Small intestine (tissue), 7 donors: ENCODE measurements at regions not wholly inside any gene's neighbourhood (a gene's known extent, or its start where the extent isn't known, plus 50 kb on each side); places are given as distances from the start of the nearest gene placed in this dataset.
A peak's percentile ranks its signal among the peaks of the same experiment; 100 is the strongest.

ENCODE experiments used
- DNase-seq, 2 donors: peaks; one replicate each; pipeline versions ENCODE4 v3.0.0 to v3.0.0-alpha.2; 2013
- FAIRE-seq: peaks from 2 replicates; lab custom pipeline; 2012; peaks lifted over from hg19 to GRCh38; lab: Jason Lieb, UNC
- H3K27ac ChIP-seq, 3 donors: one replicate each; pipeline ENCODE4 v1.5.1; 2013; ENCODE audit warnings: low read length in 2 of 3, mild to moderate bottlenecking in 2 of 3, control low read depth in 1 of 3, inconsistent platforms in 1 of 3, low read depth in 1 of 3, moderate library complexity in 1 of 3
- H3K27me3 ChIP-seq, 3 donors: one replicate each; pipeline ENCODE4 v1.6.1; 2013; ENCODE audit warnings: low read length in 3 of 3, inconsistent platforms in 1 of 3; ENCODE audit not compliant: control insufficient read depth in 3 of 3, insufficient read depth in 3 of 3
- H3K36me3 ChIP-seq, 3 donors: one replicate each; pipeline ENCODE4 v1.6.1; 2013; ENCODE audit warnings: low read length in 3 of 3, inconsistent platforms in 1 of 3, low read depth in 1 of 3, mild to moderate bottlenecking in 1 of 3, moderate library complexity in 1 of 3; ENCODE audit not compliant: control insufficient read depth in 3 of 3, insufficient read depth in 2 of 3
- H3K4me1 ChIP-seq, 3 donors: one replicate each; pipeline ENCODE4 v1.6.1; 2013; ENCODE audit warnings: low read length in 2 of 3, inconsistent platforms in 1 of 3, low read depth in 1 of 3, mild to moderate bottlenecking in 1 of 3, moderate library complexity in 1 of 3; ENCODE audit not compliant: control insufficient read depth in 3 of 3, insufficient read depth in 2 of 3
- H3K4me3 ChIP-seq, 3 donors: one replicate each; pipeline ENCODE4 v1.5.1; 2013; ENCODE audit warnings: low read length in 3 of 3, control low read depth in 1 of 3, inconsistent platforms in 1 of 3, low read depth in 1 of 3, mild to moderate bottlenecking in 1 of 3, moderate library complexity in 1 of 3
- H3K9me3 ChIP-seq, 2 donors: one replicate each; pipeline ENCODE4 v1.6.1; 2013; ENCODE audit warnings: low read depth in 1 of 2, low read length in 1 of 2; ENCODE audit not compliant: control insufficient read depth in 2 of 2, insufficient read depth in 1 of 2
- WGBS, 3 donors: extraction: QIAGEN DNeasy Blood & Tissue Kit; methylation state at CpG; one replicate each; pipeline ENCODE4 v1.1.7; 2013; 5-methylcytosine and 5-hydroxymethylcytosine counted together
- donor health status: healthy with polysubstance abuse.
- donor health status: control.
- donor health status: control.
- donor health status: Bipolar disorder and iron deficiency.
- donor health status: healthy.

DNA sequence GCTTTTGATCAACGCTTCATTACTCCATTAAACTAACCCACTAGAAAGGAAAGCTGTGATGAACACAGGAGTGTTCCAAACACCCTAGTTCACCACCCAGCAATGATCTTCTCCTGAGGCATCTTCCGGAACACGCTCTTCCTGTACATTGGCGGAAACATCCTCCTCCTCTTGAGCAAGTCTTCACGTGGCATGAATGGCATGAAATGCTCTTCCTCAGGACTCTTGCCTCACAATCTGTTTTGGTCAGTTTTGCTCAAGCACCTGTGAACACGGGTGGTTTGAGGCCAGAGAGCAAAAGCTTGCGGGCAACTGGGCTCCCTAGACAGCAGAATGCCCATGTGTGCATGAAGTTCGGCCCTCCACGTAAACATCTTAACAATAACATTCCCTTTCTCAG, 734.2 kb upstream of the SALL3 start:
- no peaks in the 10 kb centered on the region for H3K36me3 ChIP-seq
- no peak overlapping the region for H3K4me3 ChIP-seq
- no peaks in the 10 kb centered on the region for H3K4me1 ChIP-seq
- DNase-seq (no peak), FAIRE-seq (no peak)
- no peaks in the 10 kb centered on the region for H3K27me3 ChIP-seq
- H3K27ac ChIP-seq, result no peak overlapping the region
- H3K9me3 ChIP-seq, result no peaks in the 10 kb centered on the region
- WGBS, 3 donors, result 83 to 92% (median 88%) methylated on average over 9 of the region's 9 CpGs

DNA sequence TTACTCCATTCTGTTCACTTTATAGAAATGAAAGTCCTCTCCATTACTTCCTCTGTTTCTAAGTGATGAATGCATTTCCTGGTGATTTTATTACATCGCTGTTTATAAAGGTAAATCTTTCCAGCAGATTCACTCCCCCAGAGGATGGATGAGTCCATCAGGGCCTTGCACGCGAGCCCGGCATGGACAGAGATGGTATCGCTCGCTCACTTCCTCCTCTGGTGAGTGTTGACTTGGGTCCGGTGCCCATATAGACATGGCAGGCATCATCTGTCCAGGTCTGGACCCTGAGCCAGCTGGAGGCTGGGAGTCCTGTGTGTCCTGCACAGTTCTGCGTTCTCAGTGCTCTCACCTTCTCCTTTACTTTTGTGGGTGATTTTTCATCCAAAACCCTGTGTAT, 733.6 kb upstream of the SALL3 start:
- DNase-seq, result no peak
- no peak for FAIRE-seq
- H3K27ac ChIP-seq, result no peak overlapping the region
- H3K36me3 ChIP-seq, result no peaks in the 10 kb centered on the region
- H3K9me3 ChIP-seq, result no peaks in the 10 kb centered on the region
- WGBS, 3 donors, result 83 to 92% (median 84%) methylated on average over 8 of the region's 8 CpGs
- no peaks in the 10 kb centered on the region for H3K4me1 ChIP-seq
- H3K4me3 ChIP-seq, result no peak overlapping the region
- H3K27me3 ChIP-seq, result no peaks in the 10 kb centered on the region

DNA sequence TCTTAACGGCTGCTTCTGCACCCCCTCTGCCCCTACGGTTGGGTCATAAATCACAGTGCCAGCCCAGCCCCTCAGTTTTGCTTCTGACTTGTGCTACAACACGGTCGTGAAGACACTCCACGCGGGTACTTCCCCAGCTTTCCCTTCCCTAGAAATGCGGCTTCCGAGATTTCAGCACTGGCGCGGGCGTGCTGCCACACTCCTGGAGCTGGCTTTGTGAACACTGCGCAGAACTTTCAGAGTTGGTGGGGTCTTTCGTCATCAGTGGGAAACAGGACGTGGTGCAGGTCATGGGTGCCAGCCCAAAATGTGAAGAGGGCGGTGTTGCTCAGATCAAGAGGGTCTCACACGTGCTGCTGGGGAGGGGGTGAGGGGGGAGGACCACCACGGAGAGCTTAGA, 733.0 kb upstream of the SALL3 start:
- DNase-seq (no peak), FAIRE-seq (no peak)
- H3K4me3 ChIP-seq, result no peak overlapping the region
- H3K27me3 ChIP-seq, result no peaks in the 10 kb centered on the region
- no peak overlapping the region for H3K27ac ChIP-seq
- H3K4me1 ChIP-seq, result no peaks in the 10 kb centered on the region
- no peaks in the 10 kb centered on the region for H3K9me3 ChIP-seq
- H3K36me3 ChIP-seq, result no peaks in the 10 kb centered on the region
- 68 to 74% (median 69%) methylated on average over 17 of the region's 17 CpGs for WGBS, 3 donors

DNA sequence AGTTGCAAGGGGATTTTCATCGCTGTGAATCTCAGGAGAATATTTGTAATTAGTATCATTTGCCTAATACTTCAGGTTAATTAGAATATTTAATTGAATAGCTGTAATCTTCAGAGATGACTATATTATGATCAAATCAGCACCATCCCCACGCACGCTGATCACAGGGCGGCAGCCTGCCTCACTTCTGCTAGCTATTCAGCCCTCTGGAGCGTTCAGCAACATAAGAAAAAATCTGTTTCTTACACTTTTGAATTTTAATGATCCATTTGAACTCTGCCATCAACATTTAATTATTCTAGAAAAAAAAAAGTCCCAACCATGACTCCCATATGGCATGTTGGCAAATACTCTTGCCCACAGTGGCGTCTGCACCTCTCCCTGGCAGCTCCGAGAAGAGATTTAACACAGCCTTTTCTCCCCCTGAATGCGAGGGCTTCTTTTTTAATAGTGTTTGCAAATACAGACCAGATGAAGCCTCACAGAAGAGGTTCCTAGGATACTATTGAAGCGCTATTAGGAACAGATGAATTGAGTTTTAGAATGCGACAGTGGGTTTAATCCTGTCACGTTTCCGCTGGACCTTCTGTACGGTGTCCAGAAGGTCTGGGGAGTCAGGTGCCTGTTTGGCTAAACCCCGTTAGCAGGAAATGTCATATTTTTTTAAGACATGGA, 731.9 kb upstream of the SALL3 start:
- Histone ChIP-seq H3K4me3 (no peak overlapping the region), H3K9me3 (no peaks in the 10 kb centered on the region), H3K4me1 (no peaks in the 10 kb centered on the region), H3K27me3 (no peaks in the 10 kb centered on the region), H3K27ac (no peak overlapping the region), H3K36me3 (no peaks in the 10 kb centered on the region)
- 85 to 86% (median 85%) methylated on average over 14 of the region's 14 CpGs for WGBS, 3 donors
- FAIRE-seq (no peak), DNase-seq (no peak)

DNA sequence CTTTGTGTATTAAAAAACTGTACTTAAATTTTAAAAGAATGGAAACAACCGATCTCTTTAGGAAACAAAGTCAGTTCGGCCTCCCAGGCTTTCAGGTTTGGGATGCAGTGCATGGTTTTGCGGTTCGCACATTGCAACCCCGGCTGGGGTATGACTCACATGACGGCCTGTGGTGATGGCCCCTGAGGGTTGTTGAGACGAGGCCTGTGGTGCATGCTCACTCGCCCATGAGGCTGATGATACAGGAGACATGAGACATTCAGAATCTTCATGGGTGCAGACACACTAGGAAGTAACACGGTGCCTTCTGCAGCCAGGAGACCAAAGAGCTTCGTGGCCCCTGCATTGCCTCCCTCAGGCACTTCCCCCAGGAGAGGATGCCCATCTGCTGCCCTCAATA, 724.6 kb upstream of the SALL3 start:
- FAIRE-seq, result no peak

DNA sequence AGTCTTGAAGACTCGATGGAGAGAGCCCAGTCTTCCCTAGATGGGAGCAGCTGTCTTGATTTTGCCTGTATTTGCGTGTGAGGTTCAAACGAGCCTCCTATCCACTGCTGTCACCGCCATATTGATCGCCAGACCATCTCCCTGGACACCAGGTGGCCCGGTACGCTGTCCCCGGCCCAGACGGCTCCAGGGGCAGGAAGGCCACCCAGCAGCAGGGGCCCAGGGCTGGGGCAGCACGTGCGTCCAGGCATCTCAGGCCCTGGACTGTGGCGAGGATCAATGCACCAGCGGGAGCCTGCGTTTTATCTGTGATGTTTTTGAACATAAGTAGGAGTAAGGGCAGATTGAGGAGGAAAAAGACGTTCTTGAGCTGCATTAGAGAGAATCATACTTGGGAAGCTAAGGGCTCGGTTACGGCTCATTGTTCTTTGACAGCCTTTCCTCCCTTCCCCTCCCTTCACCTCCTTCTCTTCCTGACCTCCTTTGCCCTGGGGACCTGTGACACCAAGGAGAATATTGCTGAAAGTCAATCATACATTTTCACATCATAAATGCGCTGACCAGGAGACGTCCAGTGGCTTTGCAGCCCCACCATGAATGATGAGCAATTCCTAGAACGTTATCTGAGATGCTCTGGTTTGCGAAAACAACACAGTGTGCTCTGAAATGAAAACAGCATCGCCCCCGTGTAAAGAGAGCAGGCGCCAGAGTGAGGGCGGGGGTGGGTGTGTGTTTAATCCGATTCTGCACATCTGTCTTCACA, 711.2 kb upstream of the SALL3 start:
- no peaks in the 10 kb centered on the region for H3K36me3 ChIP-seq
- FAIRE-seq (no peak), DNase-seq (no peak)
- 85 to 88% (median 87%) methylated on average over 26 of the region's 26 CpGs for WGBS, 3 donors
- H3K4me1 ChIP-seq, result no peaks in the 10 kb centered on the region
- no peak overlapping the region for H3K4me3 ChIP-seq
- no peak overlapping the region for H3K27ac ChIP-seq
- H3K9me3 ChIP-seq, result peaks cover 0 to 18% of the 10 kb centered on the region in 2 donors
- no peaks in the 10 kb centered on the region for H3K27me3 ChIP-seq

More for the DNA sequence above, 724.6 kb upstream of the SALL3 start:
- DNase-seq, result no peak
- Histone ChIP-seq H3K27ac (no peak overlapping the region), H3K36me3 (no peaks in the 10 kb centered on the region), H3K4me3 (no peak overlapping the region), H3K27me3 (no peaks in the 10 kb centered on the region), H3K9me3 (no peaks in the 10 kb centered on the region), H3K4me1 (no peaks in the 10 kb centered on the region)
- WGBS, 3 donors, result 87 to 94% (median 89%) methylated on average over 10 of the region's 10 CpGs

DNA sequence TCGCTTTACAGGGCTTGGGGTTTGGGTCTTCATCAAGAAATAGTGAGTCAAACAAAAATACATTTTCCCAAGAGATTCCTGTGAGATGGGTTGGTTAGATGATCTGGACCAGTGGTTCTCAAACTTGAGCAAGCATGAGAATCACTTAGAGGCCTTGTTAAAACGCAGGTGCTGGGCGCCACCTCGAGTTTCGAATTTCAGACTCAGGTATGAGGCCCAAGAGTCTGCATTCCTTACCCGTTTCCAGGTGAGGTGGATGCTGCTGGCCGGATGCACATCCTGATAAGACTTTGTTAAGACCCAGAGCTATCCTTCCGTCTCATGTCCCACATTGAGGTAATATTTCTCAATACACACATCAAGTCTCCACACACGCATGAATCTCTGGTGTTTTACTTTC, 707.8 kb upstream of the SALL3 start:
- Histone ChIP-seq H3K27ac (no peak overlapping the region), H3K4me1 (no peaks in the 10 kb centered on the region), H3K4me3 (no peak overlapping the region), H3K36me3 (no peaks in the 10 kb centered on the region), H3K9me3 (peaks cover 0 to 18% of the 10 kb centered on the region in 2 donors), H3K27me3 (no peaks in the 10 kb centered on the region)
- peak in 1 of 2 donors; percentile 3 for DNase-seq
- WGBS, 3 donors, result 73 to 83% (median 75%) methylated on average over 9 of the region's 9 CpGs
- no peak for FAIRE-seq

DNA sequence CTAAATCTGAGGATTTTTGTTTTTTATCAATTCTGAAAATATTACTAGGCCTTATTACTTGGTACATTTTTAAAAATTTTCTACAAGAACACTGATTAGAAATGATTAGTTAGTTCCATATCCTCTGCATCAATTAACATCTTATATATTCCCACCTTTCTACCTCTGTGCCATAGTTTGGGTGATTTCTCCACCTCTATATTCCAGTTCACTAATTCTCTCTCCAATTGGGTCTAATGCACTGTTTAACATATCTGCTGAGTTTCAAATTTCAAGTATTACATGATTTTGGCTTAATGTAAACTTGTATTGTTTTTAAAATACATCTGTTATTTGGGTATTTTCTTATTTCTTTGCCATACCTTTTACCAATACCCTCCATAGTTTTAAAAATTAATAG, 705.7 kb upstream of the SALL3 start:
- no peaks in the 10 kb centered on the region for H3K27me3 ChIP-seq
- FAIRE-seq (no peak), DNase-seq (no peak)
- no peaks in the 10 kb centered on the region for H3K36me3 ChIP-seq
- H3K4me1 ChIP-seq, result no peaks in the 10 kb centered on the region
- no peak overlapping the region for H3K4me3 ChIP-seq
- H3K9me3 ChIP-seq, result peaks cover 0 to 6% of the 10 kb centered on the region in 2 donors
- no peak overlapping the region for H3K27ac ChIP-seq
